ENCODE measurements at regions not wholly inside any gene's neighbourhood (a gene's known extent, or its start where the extent isn't known, plus 50 kb on each side); places are given as distances from the start of the nearest gene placed in this dataset.

DNA sequence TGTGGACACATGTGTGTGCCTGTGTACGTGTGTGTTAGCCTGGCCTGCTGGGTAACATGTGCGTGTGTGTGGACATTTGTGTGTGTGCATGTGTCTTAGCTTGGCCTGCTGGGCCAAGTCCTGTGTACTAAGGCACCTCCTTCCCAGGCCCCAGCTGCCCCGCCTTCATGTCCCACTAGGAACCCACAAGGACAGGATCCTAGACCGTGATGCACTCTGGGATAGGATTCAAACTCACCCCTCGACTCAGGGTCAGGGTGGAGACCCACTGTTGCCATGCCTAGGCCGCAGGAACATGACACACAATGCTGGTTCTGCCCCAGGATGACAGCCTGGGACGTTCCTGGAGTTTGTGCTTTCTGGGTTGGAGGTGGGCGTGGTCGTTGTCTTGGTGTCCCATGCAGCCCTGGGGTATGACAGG lies 89.9 kb upstream of the TMPRSS2 start:
- TF ChIP-seq JUN (CRISPR knock-in tag; IDR thresholded peaks at IDR 0.05) (no peak), FOXM1 (CRISPR knock-in tag; IDR thresholded peaks at IDR 0.05) (no peak), SMC3 (IDR thresholded peaks at IDR 0.05; ENCODE audit: low read length) (no peak), SP1 (IDR thresholded peaks at IDR 0.05) (no peak), SP1 (CRISPR knock-in tag; IDR thresholded peaks at IDR 0.05) (no peak), ZKSCAN8 (CRISPR knock-in tag; IDR thresholded peaks at IDR 0.05; ENCODE audit: borderline replicate concordance) (no peak), POLR2A (IDR thresholded peaks at IDR 0.05; ENCODE audit: insufficient read depth in 1 of 2, low read depth in 2 of 2, low read length in 2 of 2) (no peak), SMAD3 (CRISPR knock-in tag; IDR thresholded peaks at IDR 0.05) (no peak), TAF1 (CRISPR knock-in tag; IDR thresholded peaks at IDR 0.05) (no peak), HOXD1 (CRISPR knock-in tag; IDR thresholded peaks at IDR 0.05) (no peak)
- TF ChIP-seq, protein P1, sequence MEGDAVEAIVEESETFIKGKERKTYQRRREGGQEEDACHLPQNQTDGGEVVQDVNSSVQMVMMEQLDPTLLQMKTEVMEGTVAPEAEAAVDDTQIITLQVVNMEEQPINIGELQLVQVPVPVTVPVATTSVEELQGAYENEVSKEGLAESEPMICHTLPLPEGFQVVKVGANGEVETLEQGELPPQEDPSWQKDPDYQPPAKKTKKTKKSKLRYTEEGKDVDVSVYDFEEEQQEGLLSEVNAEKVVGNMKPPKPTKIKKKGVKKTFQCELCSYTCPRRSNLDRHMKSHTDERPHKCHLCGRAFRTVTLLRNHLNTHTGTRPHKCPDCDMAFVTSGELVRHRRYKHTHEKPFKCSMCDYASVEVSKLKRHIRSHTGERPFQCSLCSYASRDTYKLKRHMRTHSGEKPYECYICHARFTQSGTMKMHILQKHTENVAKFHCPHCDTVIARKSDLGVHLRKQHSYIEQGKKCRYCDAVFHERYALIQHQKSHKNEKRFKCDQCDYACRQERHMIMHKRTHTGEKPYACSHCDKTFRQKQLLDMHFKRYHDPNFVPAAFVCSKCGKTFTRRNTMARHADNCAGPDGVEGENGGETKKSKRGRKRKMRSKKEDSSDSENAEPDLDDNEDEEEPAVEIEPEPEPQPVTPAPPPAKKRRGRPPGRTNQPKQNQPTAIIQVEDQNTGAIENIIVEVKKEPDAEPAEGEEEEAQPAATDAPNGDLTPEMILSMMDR (CRISPR knock-in tag; IDR thresholded peaks at IDR 0.05), result no peak

Measured in HepG2 (cell line).